ENCODE measurements at regions not wholly inside any gene's neighbourhood (a gene's known extent, or its start where the extent isn't known, plus 50 kb on each side); places are given as distances from the start of the nearest gene placed in this dataset.
"Not testable (repeated sequence)": the region's sequence is repeated elsewhere in the genome, so short reads cannot be mapped to it uniquely, and the experiment has no call there.

- TF ChIP-seq, protein P1, sequence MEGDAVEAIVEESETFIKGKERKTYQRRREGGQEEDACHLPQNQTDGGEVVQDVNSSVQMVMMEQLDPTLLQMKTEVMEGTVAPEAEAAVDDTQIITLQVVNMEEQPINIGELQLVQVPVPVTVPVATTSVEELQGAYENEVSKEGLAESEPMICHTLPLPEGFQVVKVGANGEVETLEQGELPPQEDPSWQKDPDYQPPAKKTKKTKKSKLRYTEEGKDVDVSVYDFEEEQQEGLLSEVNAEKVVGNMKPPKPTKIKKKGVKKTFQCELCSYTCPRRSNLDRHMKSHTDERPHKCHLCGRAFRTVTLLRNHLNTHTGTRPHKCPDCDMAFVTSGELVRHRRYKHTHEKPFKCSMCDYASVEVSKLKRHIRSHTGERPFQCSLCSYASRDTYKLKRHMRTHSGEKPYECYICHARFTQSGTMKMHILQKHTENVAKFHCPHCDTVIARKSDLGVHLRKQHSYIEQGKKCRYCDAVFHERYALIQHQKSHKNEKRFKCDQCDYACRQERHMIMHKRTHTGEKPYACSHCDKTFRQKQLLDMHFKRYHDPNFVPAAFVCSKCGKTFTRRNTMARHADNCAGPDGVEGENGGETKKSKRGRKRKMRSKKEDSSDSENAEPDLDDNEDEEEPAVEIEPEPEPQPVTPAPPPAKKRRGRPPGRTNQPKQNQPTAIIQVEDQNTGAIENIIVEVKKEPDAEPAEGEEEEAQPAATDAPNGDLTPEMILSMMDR (IDR thresholded peaks at IDR 0.05; ENCODE audit: insufficient read depth, low read depth, low read length) = not testable (repeated sequence)
- TF ChIP-seq EZH2 (IDR thresholded peaks at IDR 0.05; ENCODE audit: insufficient read depth, low read length) = not testable (repeated sequence)
These were observed 236.2 kb upstream of the ZNF337 start for GRCh38 chr20:25932806-25933205.
